ENCODE measurements at regions not wholly inside any gene's neighbourhood (a gene's known extent, or its start where the extent isn't known, plus 50 kb on each side); places are given as distances from the start of the nearest gene placed in this dataset.

DNA sequence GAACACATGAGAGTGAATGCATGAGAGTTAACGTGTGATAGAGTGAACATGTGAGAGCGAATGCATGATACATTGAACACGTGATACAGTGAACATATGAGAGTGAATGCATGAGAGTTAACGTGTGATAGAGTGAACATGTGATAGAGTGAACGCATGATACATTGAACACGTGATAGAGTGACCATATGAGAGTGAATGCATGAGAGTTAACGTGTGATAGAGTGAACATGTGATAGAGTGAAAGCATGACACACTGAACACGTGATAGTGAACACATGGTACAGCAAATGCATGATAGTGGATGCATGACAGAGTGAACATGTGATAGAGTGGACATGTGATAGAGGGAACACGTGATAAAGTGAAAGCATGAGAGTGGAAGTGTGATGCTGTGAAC lies 517.9 kb downstream of the EIPR1 start:
- no peak for DNase-seq (ENCODE audit: extremely low spot score)
- H3K9me3 ChIP-seq, result no peaks in the 10 kb centered on the region
- no peaks in the 10 kb centered on the region for H3K36me3 ChIP-seq
- no peaks in the 10 kb centered on the region for H3K4me1 ChIP-seq
- intact Hi-C loops (cut with DNase I), result no loop called here
- WGBS, result 86% methylated on average over 9 of the region's 9 CpGs
- H3K27me3 ChIP-seq, result peaks cover 0 to 5% (median 0%) of the 10 kb centered on the region in 4 donors
- no peak overlapping the region for H3K4me3 ChIP-seq
- H3K27ac ChIP-seq (replicated peaks in 1 of 4), result no peak overlapping the region
- TF ChIP-seq POLR2AphosphoS5 (IDR thresholded peaks at IDR 0.05) (no peak), POLR2A (IDR thresholded peaks at IDR 0.05; ENCODE audit: low read depth) (no peak), CTCF (IDR thresholded peaks at IDR 0.05) (no peak)

DNA sequence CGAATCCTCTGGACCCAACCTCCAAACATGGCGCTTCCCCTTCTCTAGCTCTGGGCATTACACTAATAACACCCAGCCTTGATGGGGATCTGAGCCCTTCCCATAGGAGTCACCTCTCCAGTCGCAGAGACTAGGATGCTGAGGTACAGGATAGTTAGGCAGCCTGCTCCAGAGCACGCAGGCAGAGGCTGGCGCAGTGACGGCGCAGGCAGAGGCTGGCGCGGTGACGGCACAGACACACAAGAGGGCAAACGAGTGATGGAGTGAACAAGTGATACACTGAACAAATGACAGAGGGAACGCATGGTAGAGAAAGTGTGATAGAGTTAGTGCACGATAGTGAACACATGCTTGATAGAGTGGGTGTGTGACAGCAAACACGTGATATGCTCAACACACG lies 518.5 kb downstream of the EIPR1 start:
- no peaks in the 10 kb centered on the region for H3K36me3 ChIP-seq
- intact Hi-C loops (cut with DNase I), result no loop called here
- no peaks in the 10 kb centered on the region for H3K4me1 ChIP-seq
- no peak overlapping the region for H3K4me3 ChIP-seq
- no peak overlapping the region for H3K27ac ChIP-seq (replicated peaks in 1 of 4)
- H3K27me3 ChIP-seq, result no peaks in the 10 kb centered on the region
- no peaks in the 10 kb centered on the region for H3K9me3 ChIP-seq
- TF ChIP-seq EP300 (IDR thresholded peaks at IDR 0.05) (no peak), CTCF (IDR thresholded peaks at IDR 0.05) (no peak), POLR2AphosphoS5 (IDR thresholded peaks at IDR 0.05) (no peak), POLR2A (IDR thresholded peaks at IDR 0.05; ENCODE audit: low read depth) (no peak)
- 96% methylated on average over 15 of the region's 15 CpGs for WGBS
- DNase-seq (ENCODE audit: extremely low spot score), result no peak

- Histone ChIP-seq H3K27ac (replicated peaks in 1 of 4) (no peak overlapping the region), H3K36me3 (no peaks in the 10 kb centered on the region), H3K9me3 (no peaks in the 10 kb centered on the region), H3K4me3 (no peak overlapping the region), H3K4me1 (no peaks in the 10 kb centered on the region), H3K27me3 (no peaks in the 10 kb centered on the region)
- WGBS, result 77% methylated on average over 3 of the region's 3 CpGs
- TF ChIP-seq CTCF (IDR thresholded peaks at IDR 0.05), result no peak
- no peak for TF ChIP-seq POLR2A (IDR thresholded peaks at IDR 0.05; ENCODE audit: low read depth)
- no peak for TF ChIP-seq EP300 (IDR thresholded peaks at IDR 0.05)
- no peak for TF ChIP-seq POLR2AphosphoS5 (IDR thresholded peaks at IDR 0.05)
- intact Hi-C loops (cut with DNase I), result no loop called here
- no peak for DNase-seq (ENCODE audit: extremely low spot score)
These were observed 520.7 kb downstream of the EIPR1 start for GRCh38 chr2:2856723-2857415.

- Histone ChIP-seq H3K4me1 (no peaks in the 10 kb centered on the region), H3K9me3 (no peaks in the 10 kb centered on the region), H3K36me3 (no peaks in the 10 kb centered on the region), H3K27ac (replicated peaks in 1 of 4) (no peak overlapping the region), H3K4me3 (no peak overlapping the region), H3K27me3 (peaks cover 0 to under 1% (median 0%) of the 10 kb centered on the region in 4 donors)
- 90% methylated on average over 5 of the region's 5 CpGs for WGBS
- intact Hi-C loops (cut with DNase I), result no loop called here
- no peak for TF ChIP-seq EP300 (IDR thresholded peaks at IDR 0.05)
- TF ChIP-seq POLR2A (IDR thresholded peaks at IDR 0.05; ENCODE audit: low read depth), result no peak
- TF ChIP-seq POLR2AphosphoS5 (IDR thresholded peaks at IDR 0.05), result no peak
- no peak for TF ChIP-seq CTCF (IDR thresholded peaks at IDR 0.05)
- no peak for DNase-seq (ENCODE audit: extremely low spot score)
These were observed 522.3 kb downstream of the EIPR1 start for GRCh38 chr2:2855297-2855696.

DNA sequence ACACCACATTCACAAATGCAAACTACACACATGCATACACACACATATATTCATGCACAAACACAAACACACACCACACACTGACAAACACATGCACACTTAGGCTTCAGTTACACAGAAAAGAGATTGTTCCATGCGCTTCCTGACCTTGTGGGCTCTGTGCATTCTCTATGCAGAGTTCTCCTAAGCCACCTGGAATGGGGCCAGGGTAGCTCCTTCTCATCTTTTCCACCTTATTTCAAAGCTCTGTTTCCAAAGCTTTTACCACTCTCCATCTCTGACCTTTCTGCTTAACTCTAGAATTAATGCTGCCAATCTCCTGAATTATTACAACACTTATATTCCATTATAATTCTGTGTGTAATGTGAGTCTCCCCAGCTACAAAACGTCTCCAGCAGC lies 522.3 kb upstream of the MYT1L start:
- TF ChIP-seq POLR2AphosphoS5 (IDR thresholded peaks at IDR 0.05) (no peak), EP300 (IDR thresholded peaks at IDR 0.05) (no peak), CTCF (IDR thresholded peaks at IDR 0.05) (no peak), POLR2A (IDR thresholded peaks at IDR 0.05; ENCODE audit: low read depth) (no peak)
- DNase-seq (ENCODE audit: extremely low spot score), result no peak
- 57% methylated on average over 2 of the region's 2 CpGs for WGBS
- H3K27ac ChIP-seq (replicated peaks in 1 of 4), result no peak overlapping the region
- H3K9me3 ChIP-seq, result no peaks in the 10 kb centered on the region
- no peak overlapping the region for H3K4me3 ChIP-seq
- peaks cover 0 to 12% (median 0%) of the 10 kb centered on the region in 4 donors for H3K27me3 ChIP-seq
- H3K36me3 ChIP-seq, result no peaks in the 10 kb centered on the region
- intact Hi-C loops (cut with DNase I), result no loop called here
- no peaks in the 10 kb centered on the region for H3K4me1 ChIP-seq
